ENCODE measurements at regions not wholly inside any gene's neighbourhood (a gene's known extent, or its start where the extent isn't known, plus 50 kb on each side); places are given as distances from the start of the nearest gene placed in this dataset.

GRCh38 chr1:65059930-65060538 lies 88.0 kb upstream of the AK4 start:
- no TSS peak for BruUV-seq (replicated peaks)
- Histone ChIP-seq H4K20me1 (replicated peaks; ENCODE audit: control insufficient read depth, extremely low read depth, insufficient read depth, low read length) (no peaks in the 10 kb centered on the region), H3K9me1 (replicated peaks; ENCODE audit: control insufficient read depth, extremely low read depth, insufficient read depth, low read length) (no peaks in the 10 kb centered on the region), H3K4me3 (replicated peaks in 1 of 3; ENCODE audit: insufficient read depth in 1 of 3, low read depth in 1 of 3, low read length in 3 of 3) (no peak overlapping the region), H2AFZ (ENCODE audit: low read depth, low read length) (no peak overlapping the region), H3K79me2 (ENCODE audit: control insufficient read depth, insufficient read depth, low read length) (no peaks in the 10 kb centered on the region), H3K27me3 (ENCODE audit: control insufficient read depth in 2 of 2, insufficient read depth in 2 of 2, low read length in 2 of 2) (no peaks in the 10 kb centered on the region), H3K9me3 (replicated peaks; ENCODE audit: control insufficient read depth, insufficient read depth, low read length) (no peaks in the 10 kb centered on the region), H3K9ac (replicated peaks; ENCODE audit: extremely low read depth, insufficient read depth, low read length) (no peak overlapping the region), H3K4me2 (ENCODE audit: insufficient read depth, low read length) (no peak overlapping the region), H3K4me1 (ENCODE audit: control insufficient read depth, extremely low read depth, insufficient read depth, low read length) (peaks cover 3% of the 10 kb centered on the region), H3K27ac (ENCODE audit: insufficient read depth, low read depth, low read length) (no peak overlapping the region), H3K36me3 (ENCODE audit: control insufficient read depth in 2 of 2, extremely low read depth in 1 of 2, insufficient read depth in 2 of 2, low read length in 2 of 2) (peaks cover 0 to 8% of the 10 kb centered on the region in 2 experiments)
- FAIRE-seq (peak; percentile 26), DNase-seq (ENCODE audit: low read depth, low spot score) (peak; percentile 69)
- dilution Hi-C loops (cut with MboI; ENCODE audit: extremely low pct_ligation_motif_present, low sequenced_read_pairs): no loop called here
- POLR2A ChIA-PET: no interaction called here
- intact Hi-C loops (cut with micrococcal nuclease): loop anchor here (1.0 to 10.0 kb wide), 6 partner anchors 15 to 1385 kb away; no protein-coding TSS in a partner anchor
- TF ChIP-seq MAX (IDR thresholded peaks at IDR 0.05; ENCODE audit: insufficient read depth, insufficient read length): no peak
- no peak for TF ChIP-seq EZH2 (IDR thresholded peaks at IDR 0.05; ENCODE audit: borderline replicate concordance, low read depth, low read length, severe bottlenecking)
- peak; percentile 33 to 39 for TF ChIP-seq CTCF (IDR thresholded peaks at IDR 0.05; ENCODE audit: extremely low read depth in 1 of 2, insufficient read depth in 1 of 2, low read depth in 1 of 2, low read length in 2 of 2)
- no peak for TF ChIP-seq POLR2AphosphoS5 (IDR thresholded peaks at IDR 0.05; ENCODE audit: insufficient read depth, low read depth, low read length)
- CTCF ChIA-PET: interaction anchor here (0.9 to 1.6 kb wide), 4 partner anchors 15 to 627 kb away, joined by 3 to 7 read pairs (median 4); no protein-coding TSS in a partner anchor
